GM12878 (cell line): ENCODE measurements at regions not wholly inside any gene's neighbourhood (a gene's known extent, or its start where the extent isn't known, plus 50 kb on each side); places are given as distances from the start of the nearest gene placed in this dataset.

Experiments
- ATAC-seq: fragments of 200-7000 bp; cut with Tn5 transposase; 3 replicates; pipeline ENCODE4 v1.9.1; 2020; ENCODE audit warnings: mild to moderate bottlenecking, moderate library complexity
- BruUV-seq: library from RNA; stranded (reverse); fragments of 400-500 nt; replicated peaks from 2 replicates; lab custom pipeline; 2021; lab: Mats Ljungman, UMichigan
- CTCF ChIA-PET: fragments of 300-600 bp; sonication (Branson Sonifier 250); formaldehyde crosslinking; extraction: SDS; loops from one replicate; lab custom pipeline; 2021; ENCODE audit warnings: inconsistent platforms; lab: Yijun Ruan, JAX
- POLR2A ChIA-PET: fragments of 350-600 bp; formaldehyde crosslinking; extraction: SDS; loops from one replicate; lab custom pipeline; 2021; ENCODE audit warnings: inconsistent platforms; lab: Charles Lee
- RAD21 ChIA-PET: fragments of 300-600 bp; sonication (Branson Sonifier 250); formaldehyde crosslinking; loops from one replicate; lab custom pipeline; 2023; ENCODE audit warnings: antibody characterized with exemption; ENCODE audit not compliant: unreplicated experiment; lab: Charles Lee
- SMC1A ChIA-PET: fragments of 300-600 bp; sonication (Branson Sonifier 250); formaldehyde crosslinking; loops from one replicate; lab custom pipeline; 2023; ENCODE audit not compliant: unreplicated experiment, uncharacterized antibody; lab: Charles Lee
- DNase-seq: peaks from one replicate; pipeline ENCODE4 v3.0.0-alpha.2; 2011; ENCODE audit warnings: low read depth, low spot score
- FAIRE-seq: peaks from 3 replicates; lab custom pipeline; 2011; peaks lifted over from hg19 to GRCh38; lab: Jason Lieb, UNC
- H2AFZ ChIP-seq: 2 replicates; pipeline ENCODE4 v1.6.0; 2011; ENCODE audit warnings: low read depth, low read length, control low read depth; ENCODE audit not compliant: control insufficient read depth
- H3K27ac ChIP-seq: 2 replicates; pipeline ENCODE4 v1.5.1; 2011; ENCODE audit warnings: control low read depth; ENCODE audit not compliant: control insufficient read depth, insufficient read depth
- H3K27me3 ChIP-seq, 2 experiments: replicated peaks in 1 of 2; 2 replicates each; pipeline versions ENCODE4 v1.6.0 to v1.6.1; 2011; ENCODE audit warnings: low read length in 1 of 2; ENCODE audit not compliant: control insufficient read depth in 2 of 2, insufficient read depth in 2 of 2
- H3K36me3 ChIP-seq, 2 experiments: 2 replicates each; pipeline ENCODE4 v1.5.1; 2011; ENCODE audit warnings: low read length in 1 of 2; ENCODE audit not compliant: control insufficient read depth in 2 of 2, insufficient read depth in 2 of 2
- H3K4me1 ChIP-seq: 2 replicates; pipeline ENCODE4 v1.6.1; 2011; ENCODE audit warnings: mild to moderate bottlenecking, low read length, moderate library complexity, mixed read lengths; ENCODE audit not compliant: control insufficient read depth, insufficient read depth
- H3K4me2 ChIP-seq: 2 replicates; pipeline ENCODE4 v1.6.0; 2011; ENCODE audit warnings: control low read depth; ENCODE audit not compliant: control insufficient read depth, insufficient read depth
- H3K4me3 ChIP-seq: fragments of 200-600 bp; sonication (generic); 2 replicates; pipeline ENCODE4 v1.5.1; 2016
- H3K79me2 ChIP-seq: 2 replicates; pipeline ENCODE4 v1.6.0; 2011; ENCODE audit warnings: low read length; ENCODE audit not compliant: control insufficient read depth, insufficient read depth
- H3K9ac ChIP-seq: 2 replicates; pipeline ENCODE4 v1.8.0; 2011; ENCODE audit warnings: low read length, control low read depth, mixed read lengths; ENCODE audit not compliant: control insufficient read depth, insufficient read depth
- H3K9me3 ChIP-seq: replicated peaks from 3 replicates; pipeline ENCODE4 v1.5.1; 2011; ENCODE audit warnings: mild to moderate bottlenecking, low read length; ENCODE audit not compliant: control insufficient read depth, insufficient read depth
- H4K20me1 ChIP-seq: 2 replicates; pipeline ENCODE4 v1.6.0; 2011; ENCODE audit not compliant: control insufficient read depth, insufficient read depth
- ASH2L ChIP-seq: fragments of 300-600, 200-600 bp; sonication (generic); IDR thresholded peaks from 2 replicates; pipeline ENCODE4 v1.6.1; 2017; ENCODE audit warnings: low read depth, mild to moderate bottlenecking, borderline replicate concordance
- KLF5 ChIP-seq: fragments of 450-650 bp; IDR thresholded peaks from 2 replicates; pipeline ENCODE4 v1.6.1; 2014; ENCODE audit warnings: mild to moderate bottlenecking; ENCODE audit not compliant: partially characterized antibody
- MTA3 ChIP-seq: IDR thresholded peaks from 2 replicates; pipeline ENCODE4 v1.6.1; 2012; ENCODE audit warnings: low read length, inconsistent platforms, borderline replicate concordance
- NBN ChIP-seq: fragments of 450-650 bp; IDR thresholded peaks from 2 replicates; pipeline ENCODE4 v1.6.1; 2016
- NR2C1 ChIP-seq: fragments of 450-650 bp; IDR thresholded peaks from 2 replicates; pipeline ENCODE4 v1.6.1; 2017; ENCODE audit warnings: antibody characterized with exemption, mild to moderate bottlenecking, moderate library complexity
- NR2C2 ChIP-seq: IDR thresholded peaks from 2 replicates; pipeline ENCODE4 v1.6.1; 2011; ENCODE audit warnings: borderline replicate concordance, low read depth; ENCODE audit not compliant: control insufficient read depth, insufficient read length
- PAX8 ChIP-seq: fragments of 450-650 bp; IDR thresholded peaks from 2 replicates; pipeline ENCODE4 v1.6.1; 2017; ENCODE audit warnings: mild to moderate bottlenecking, moderate library complexity
- SMAD5 ChIP-seq: IDR thresholded peaks from 2 replicates; pipeline ENCODE4 v1.6.1; 2016; ENCODE audit warnings: antibody characterized with exemption, low read depth
- SPI1 ChIP-seq: IDR thresholded peaks from 2 replicates; pipeline ENCODE4 v1.6.1; 2011; ENCODE audit warnings: low read depth, mild to moderate bottlenecking, low read length, moderate library complexity, borderline replicate concordance; ENCODE audit not compliant: insufficient read depth
- TAF1 ChIP-seq: IDR thresholded peaks from 2 replicates; pipeline ENCODE4 v1.6.1; 2011; ENCODE audit warnings: mild to moderate bottlenecking, low read depth, low read length, borderline replicate concordance
- ZNF24 ChIP-seq: fragments of 450-650 bp; IDR thresholded peaks from 2 replicates; pipeline ENCODE4 v1.6.1; 2017; ENCODE audit warnings: antibody characterized with exemption, mild to moderate bottlenecking
- ZNF622 ChIP-seq: fragments of 450-650 bp; IDR thresholded peaks from 2 replicates; pipeline ENCODE4 v1.6.1; 2017; ENCODE audit warnings: mild to moderate bottlenecking, inconsistent platforms
- WGBS: methylation state at CpG from one replicate; pipeline ENCODE4 v1.1.6; 2016; ENCODE audit warnings: low lambda C conversion rate; ENCODE audit not compliant: insufficient replicate concordance, insufficient coverage; ENCODE audit errors: missing lambda C conversion rate; 5-methylcytosine and 5-hydroxymethylcytosine counted together
- in situ Hi-C: fragments of 300-500 bp; cut with MboI; formaldehyde crosslinking; loops from 9 replicates; pipeline ENCODE4 v1.14.3; 2018; ENCODE audit warnings: mixed read lengths
- intact Hi-C: fragments of 100-400 bp; cut with micrococcal nuclease; formaldehyde crosslinking; loops from one replicate; pipeline ENCODE4 v1.14.2; 2022; ENCODE audit not compliant: unreplicated experiment

- in situ Hi-C loops, result no loop called here
- H3K4me2 ChIP-seq, result no peak overlapping the region
- WGBS, result 36% methylated on average over 6 of the region's 6 CpGs
- ChIA-PET CTCF (no interaction called here), SMC1A (no interaction called here), POLR2A (no interaction called here), RAD21 (no interaction called here)
- no TSS peak for BruUV-seq
- ATAC-seq (no peak), DNase-seq (no peak), FAIRE-seq (no peak)
- no peak overlapping the region for H3K9ac ChIP-seq
- peaks cover 0 to 2% of the 10 kb centered on the region in 2 experiments; a peak in 2 of 4 replicates for H3K27me3 ChIP-seq
- no peak overlapping the region for H3K4me3 ChIP-seq
- no peak overlapping the region for H2AFZ ChIP-seq
- H3K9me3 ChIP-seq, result no peaks in the 10 kb centered on the region
- intact Hi-C loops, result no loop called here
- no peaks in the 10 kb centered on the region for H3K4me1 ChIP-seq
- no peaks in the 10 kb centered on the region for H3K36me3 ChIP-seq
- H3K79me2 ChIP-seq, result no peaks in the 10 kb centered on the region
- H3K27ac ChIP-seq, result no peak overlapping the region
- no peaks in the 10 kb centered on the region for H4K20me1 ChIP-seq
- TF ChIP-seq NR2C2 (no peak), PAX8 (no peak), KLF5 (no peak), SMAD5 (no peak), ZNF24 (no peak), NBN (no peak), ZNF622 (no peak), SPI1 (no peak), MTA3 (no peak), TAF1 (no peak), NR2C1 (no peak), ASH2L (no peak)
These were observed 228.3 kb upstream of the ECI2 start for GRCh38 chr6:4363656-4364055.
